Activated CD8-positive, alpha-beta memory T cell treated with anti-CD3 and anti-CD28 coated beads for 1 hour (primary cell): ENCODE measurements at regions not wholly inside any gene's neighbourhood (a gene's known extent, or its start where the extent isn't known, plus 50 kb on each side); places are given as distances from the start of the nearest gene placed in this dataset.

ENCODE experiments used
- DNase-seq, 2 donors: peaks; one replicate each; pipeline ENCODE4 v3.0.0-alpha.2; 2020; ENCODE audit warnings: low read depth in 1 of 2; ENCODE audit errors: extremely low read depth in 1 of 2

DNA sequence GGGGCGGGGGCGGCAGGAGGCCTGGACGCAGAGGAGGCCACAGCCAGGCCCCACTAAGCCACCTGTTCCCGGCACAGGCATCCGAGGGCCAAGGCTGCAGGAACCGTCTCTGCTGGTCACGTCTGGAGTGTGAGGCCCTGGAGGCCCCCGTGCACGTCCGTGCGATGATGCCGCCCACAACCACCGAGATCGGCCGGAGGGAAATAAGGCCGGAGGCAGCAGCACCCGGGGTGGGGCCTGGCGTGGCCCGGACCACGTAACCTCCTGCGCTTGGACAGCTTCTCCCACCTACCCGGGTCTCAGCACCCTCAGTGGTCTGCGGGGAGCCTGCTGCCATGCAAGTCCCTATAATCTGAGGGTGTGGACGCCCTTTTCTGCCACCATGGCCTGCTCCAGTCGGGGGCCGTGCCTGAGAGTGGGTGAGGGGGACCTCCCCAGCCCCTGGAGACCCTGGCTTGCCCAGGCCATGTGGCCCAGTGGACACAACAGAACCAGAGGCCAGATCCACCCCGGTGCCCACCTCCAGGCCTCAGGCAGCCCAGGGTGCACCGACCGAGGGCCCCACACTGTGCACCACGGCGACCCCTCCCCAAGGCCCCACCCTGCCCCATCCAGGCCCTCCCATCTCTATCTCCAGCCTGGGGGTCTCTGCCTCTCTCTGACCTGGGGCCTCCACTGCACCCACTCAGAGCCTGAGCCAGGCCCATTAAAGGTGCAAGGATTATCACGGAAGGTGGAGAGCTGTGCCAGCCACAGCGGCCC lies 83.1 kb downstream of the PDGFA start:
- DNase-seq, result no peak

DNA sequence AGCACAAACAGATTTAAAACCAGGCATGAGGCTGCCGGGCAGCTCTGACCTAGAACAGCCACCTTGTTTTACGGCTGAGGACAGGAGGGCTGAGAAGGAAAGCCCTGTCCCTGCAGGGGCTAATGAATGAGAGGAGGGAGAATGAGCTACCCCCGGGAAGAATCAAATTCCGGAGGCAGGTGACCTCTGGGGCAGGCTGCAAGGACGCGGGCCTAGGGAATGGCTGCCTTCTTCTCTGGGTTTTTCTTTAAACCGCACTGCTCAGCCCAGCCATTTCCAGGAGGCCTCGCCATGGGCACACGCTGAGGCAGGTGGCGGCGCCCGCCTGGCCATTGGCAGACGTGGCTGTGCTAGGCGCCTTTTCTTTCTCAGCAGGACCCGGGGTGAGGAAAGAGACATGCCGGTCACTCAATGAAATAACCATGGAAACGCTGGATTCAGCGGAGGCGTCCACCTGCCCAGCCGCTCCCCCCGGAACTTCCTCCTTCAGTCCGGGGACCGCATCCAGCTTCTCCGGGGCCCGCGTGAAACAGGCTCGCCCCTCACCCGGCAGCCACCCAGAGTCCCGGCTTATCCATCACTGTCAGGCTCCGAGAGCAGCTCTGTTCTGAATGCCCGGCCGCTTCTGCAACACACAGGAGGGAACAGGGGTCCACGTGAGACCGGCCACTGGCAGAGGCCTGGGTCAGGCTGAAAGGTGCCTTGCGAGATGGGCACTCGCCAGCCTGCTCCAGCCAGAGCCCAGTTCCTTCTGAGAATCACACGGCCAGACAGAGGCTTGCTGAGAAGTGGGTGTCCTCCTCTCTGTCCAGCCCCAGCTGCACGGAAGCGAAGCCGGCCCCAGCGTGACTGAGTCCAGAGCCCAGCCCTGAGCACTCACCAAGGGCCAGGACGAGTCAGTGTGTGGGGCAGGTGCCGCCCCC lies 82.1 kb downstream of the PDGFA start:
- no peak for DNase-seq

DNA sequence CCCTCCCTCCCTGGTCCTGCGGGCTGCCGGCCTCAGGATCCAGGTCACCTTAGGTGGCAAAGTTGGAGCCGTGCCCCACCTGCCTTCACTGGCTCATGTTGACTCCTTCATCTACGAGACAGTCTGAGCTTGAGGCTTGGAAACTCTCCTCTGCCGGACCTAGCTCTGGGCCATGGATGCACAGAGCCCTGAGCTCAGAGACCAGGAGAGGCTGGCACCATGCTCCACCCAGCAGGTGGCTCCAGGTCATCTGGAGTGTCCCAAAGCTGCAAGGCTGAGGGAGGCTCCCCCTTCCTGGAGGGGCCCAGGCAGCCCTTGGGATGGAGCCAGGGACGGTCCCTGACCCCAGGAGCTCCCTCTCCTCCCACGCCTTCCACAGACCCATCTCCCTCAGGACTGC lies 81.3 kb downstream of the PDGFA start:
- no peak for DNase-seq

DNA sequence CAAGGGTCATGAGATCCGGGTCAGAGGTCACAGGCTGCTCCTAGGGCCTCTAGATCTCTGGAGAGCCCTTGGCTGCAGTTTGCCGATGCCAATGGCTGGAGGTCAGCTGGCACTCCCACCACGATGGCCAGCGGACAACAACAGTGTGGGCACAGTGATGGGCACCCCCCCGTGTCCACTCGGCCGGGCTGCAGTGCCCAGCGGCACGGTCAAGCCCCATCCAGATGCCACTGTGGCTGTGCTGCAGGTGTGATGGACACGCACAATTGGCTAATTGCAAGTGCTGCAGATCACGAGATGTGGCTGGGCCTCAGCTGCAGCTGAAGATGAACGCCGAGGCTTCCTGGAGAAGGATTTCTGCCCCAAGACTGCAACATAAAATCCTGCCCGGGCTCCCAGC lies 80.7 kb downstream of the PDGFA start:
- no peak for DNase-seq

DNA sequence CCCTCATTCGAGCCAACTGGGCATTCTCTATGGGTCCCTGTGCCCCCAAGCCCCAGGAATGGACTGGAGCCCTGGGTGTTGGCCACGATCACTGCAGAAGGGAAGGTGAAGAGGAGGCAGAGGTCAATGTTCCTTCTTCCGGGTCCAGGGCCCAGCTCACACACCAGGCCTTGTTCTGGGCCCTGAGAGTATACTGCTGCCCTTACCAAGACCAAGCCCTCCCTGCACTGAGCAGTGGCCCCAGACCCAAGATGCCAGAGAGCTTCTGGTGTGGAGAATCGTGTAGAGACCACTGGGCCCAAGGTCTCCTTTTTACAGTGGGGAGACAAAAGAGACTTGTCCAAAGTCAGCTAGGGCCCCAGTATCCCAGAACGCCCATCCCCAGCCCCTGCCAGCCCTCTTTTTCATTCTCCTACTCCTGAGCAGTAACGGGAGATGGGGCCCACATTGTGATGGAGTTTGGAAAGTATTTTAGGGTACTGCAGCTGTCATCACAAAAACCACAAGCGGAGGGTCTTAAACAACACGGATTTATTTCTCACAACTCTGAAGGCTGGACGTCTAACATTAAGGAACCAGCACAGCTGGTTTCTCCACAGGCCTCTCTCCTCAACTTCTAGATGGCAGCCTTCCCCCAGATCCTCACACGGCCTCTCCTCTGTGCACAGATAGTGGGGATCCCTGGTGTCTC lies 79.4 kb downstream of the PDGFA start:
- no peak for DNase-seq

DNA sequence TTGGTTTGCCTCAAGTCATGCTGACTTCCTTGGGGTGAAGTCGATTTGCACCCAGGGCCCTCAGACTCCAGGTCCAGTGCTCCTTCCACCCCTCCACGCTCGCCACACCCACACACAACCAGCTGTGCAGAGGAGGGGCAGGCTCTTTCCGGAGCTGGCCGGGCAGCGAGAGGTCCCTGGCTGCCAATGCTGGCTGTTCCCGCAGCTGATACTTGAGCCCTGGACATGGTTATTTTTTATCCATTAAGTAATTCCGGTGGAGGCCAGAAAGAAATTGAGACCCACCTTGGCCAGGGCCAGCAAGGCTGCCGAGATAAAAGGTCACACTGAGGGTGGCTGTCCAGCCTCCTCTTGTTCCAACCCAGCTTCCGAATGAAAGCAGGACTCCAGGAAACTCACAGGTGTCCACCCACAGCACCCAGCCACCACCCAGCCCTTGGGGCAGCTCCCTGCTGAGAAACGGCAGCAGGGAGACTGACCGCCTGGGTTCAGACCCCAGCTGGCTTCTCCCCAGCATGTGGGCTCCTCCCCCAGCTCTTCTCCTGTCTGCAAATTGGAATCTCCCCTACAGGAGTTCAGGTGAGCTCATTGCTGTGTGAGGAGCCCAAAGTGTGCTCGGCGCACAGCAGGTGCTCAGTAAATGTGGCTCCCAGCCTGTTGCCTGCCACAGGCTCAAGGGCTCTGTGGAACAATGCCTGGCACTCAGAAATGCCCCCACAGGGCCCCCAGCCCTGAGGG lies 77.8 kb downstream of the PDGFA start:
- no peak for DNase-seq

DNA sequence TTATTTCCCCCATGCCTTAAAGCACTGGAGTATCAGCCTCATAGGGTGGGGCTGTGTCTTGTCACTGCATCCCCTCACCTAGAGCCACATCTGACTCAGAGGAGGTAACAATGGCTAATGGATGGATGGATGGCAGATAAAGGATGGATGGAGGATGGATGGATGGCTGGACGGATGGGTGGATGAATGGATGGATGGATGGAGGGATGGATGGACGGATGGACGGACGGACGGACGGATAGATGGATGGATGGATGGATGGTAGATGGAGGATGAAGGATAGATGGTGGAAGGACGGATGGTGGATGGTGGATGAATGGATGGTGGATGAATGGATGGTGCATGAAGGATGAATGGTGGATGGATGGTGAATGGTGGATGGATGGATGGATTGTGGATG lies 77.2 kb downstream of the PDGFA start:
- no peak for DNase-seq

DNA sequence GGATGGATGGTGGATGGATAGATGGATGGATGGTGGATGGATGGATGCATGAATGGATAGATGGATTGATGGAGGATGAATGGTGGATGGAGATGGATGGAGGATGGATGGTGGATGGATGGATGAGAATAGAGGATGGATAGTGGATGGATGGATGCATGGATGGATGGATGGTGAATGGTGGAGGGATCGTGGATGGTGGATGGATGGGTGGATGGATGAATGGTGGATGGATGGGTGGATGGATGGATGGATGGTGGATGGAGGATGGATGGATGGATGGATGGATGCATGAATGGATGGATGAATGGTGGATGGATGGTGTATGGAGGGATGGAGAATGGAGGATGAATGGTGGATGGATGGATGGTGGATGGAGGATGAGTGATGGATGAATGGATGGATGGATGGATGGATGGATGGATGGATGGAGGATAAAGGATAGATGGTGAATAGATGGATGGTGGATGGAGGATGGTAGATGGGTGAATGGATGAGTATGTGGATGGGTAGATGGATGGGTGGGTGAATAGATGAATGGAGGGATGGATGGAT lies 76.3 kb downstream of the PDGFA start:
- DNase-seq, result no peak

DNA sequence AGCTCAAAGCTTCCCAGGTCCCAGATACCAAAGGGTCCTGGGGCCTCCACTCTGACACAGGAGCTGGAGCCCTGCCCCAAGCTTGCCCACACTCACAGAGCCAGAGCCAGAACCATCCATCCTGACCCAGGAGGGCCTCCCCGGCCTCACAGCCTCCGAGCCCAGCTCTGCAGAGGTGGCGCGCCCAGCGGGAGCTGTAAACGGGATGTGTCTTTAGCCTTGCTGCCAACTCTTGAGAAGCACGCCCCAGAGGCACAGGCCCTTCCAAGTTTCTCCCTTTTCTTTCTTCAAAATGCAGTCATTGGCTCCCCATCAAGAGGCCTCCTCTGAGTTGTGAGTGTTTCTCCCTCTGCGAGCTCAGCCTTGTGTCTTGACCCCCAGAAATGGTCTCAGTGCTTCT lies 75.0 kb downstream of the PDGFA start:
- no peak for DNase-seq

DNA sequence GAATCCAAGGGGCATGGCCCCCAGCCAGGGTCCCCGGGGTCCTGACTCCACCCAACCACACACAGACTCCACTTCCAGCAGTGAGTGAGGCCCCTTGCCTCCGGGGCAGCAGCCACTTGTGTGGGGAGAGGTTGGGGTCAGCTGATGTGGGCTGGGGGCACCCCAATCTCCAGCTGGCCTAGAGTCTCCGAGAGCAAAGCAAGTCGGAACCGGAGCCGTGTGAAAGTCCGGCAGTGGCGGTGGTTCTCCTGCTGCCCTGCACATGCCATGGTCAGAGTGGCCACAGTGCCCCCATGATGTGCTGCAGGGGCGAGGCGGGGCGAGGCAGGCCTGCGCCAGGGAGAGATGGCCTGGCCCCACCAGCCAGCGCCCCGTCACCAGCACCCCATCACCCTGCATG lies 74.6 kb downstream of the PDGFA start:
- DNase-seq, result no peak

DNA sequence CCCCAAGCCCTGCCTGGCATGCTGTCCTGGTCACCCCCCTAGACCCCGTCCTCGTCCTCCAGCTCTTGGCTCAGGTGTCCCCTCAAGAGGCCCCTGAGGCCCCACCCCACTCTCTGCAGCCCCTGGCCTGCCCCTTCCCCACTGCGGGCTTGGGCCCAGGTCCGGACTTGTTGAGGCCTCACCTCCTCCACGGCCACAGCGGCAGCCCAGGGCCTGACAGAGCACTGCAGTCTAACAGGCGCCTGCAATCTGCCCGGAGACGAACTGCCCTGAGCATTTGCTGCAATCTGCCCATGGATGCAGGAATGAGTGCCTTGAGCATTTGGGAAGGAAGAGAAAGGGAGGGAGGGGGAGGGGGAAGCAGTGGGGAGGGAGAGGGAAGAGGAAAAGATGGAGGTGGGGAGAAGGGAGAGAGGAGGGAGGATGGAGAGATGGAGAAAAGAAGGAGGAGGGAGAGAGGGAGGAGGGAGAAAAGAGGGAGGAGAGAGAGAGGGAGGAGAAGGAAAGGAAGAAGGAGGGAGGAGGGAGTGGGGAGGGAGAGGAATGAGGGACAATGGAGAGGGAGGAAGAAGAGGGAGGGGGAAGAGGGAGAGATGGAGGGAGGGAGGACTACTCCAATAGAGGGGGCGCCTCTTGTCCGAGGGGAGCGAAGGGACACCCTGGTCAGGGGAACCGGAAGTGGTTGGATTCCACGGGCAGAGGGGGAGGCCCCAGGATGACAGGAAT lies 73.9 kb downstream of the PDGFA start:
- DNase-seq, result no peak

DNA sequence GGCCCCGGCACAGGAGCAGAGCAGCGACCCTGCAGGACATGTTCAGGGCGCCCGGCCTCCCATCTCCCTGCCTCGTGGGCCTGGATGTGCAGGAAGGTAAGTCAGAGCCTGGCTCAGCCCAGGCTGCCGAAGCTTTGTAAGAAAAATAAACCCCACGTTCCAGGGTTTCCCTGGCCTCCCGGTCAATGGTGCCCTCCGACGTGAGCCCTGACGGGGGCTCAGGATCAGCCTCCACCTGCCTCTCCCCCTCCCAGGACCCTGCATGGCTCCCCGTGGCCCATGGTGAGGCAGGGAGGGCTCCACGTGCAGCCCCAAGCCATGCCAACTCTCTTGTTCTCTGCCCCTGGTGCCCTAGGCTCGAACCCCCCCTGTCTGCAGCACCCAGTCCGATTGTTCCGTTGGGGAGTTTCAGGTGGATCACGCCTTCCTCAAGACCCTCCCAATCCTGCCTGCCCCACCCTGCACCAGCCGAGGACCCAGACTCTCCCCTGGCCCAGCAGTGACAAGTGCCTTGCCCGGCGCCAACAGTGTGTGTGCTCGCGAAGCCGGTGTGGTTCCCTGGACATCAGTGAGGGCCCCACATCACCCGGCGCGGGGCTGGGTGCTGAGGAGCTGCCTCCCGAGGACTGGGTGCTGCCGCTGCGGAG lies 73.2 kb downstream of the PDGFA start:
- DNase-seq, result no peak
